COLO668 (cell line): ENCODE measurements at regions not wholly inside any gene's neighbourhood (a gene's known extent, or its start where the extent isn't known, plus 50 kb on each side); places are given as distances from the start of the nearest gene placed in this dataset.
"Not testable (repeated sequence)": the region's sequence is repeated elsewhere in the genome, so short reads cannot be mapped to it uniquely, and the experiment has no call there.

ENCODE experiments used
- DNase-seq: peaks from one replicate; lab custom pipeline; 2025; ENCODE audit not compliant: unreplicated experiment; lab: John Stamatoyannopoulos, UW

DNA sequence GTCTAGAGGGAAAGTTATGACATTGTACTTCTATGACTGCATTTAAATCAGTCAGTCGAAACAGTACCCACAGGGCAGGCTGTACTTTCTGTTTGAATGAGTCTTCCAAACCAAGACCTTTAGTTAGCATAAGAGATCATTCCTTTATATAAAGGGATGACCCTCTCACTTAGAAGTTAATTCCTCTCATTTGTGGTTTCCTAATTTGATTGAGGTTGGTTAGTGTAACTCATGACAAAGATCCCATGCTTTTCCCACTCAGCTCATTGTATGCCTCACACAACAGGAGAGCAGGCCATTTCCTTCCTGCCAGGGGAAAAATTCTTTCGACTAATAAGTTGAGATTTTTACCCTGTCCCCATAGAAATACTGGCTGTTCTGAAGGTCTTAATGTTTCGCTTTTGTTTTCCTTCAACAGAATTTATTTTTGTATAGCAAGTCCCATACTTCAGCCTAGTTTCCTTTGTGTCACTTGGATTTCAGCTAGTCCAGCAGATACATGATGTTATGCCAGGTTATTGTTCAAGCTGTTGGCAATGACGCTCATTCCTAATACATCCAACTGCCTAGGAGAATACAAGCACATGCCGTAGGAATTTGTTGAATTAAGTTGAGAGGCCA is 500.7 kb downstream of the SPATA31D1 start:
- no peak for DNase-seq

GRCh38 chr9:82490019-82490499 is 501.5 kb downstream of the SPATA31D1 start:
- DNase-seq, result no peak

GRCh38 chr9:82490821-82491220 is 502.2 kb downstream of the SPATA31D1 start:
- DNase-seq, result not testable (repeated sequence)

GRCh38 chr9:82491604-82492003 is 503.0 kb downstream of the SPATA31D1 start:
- no peak for DNase-seq

DNA sequence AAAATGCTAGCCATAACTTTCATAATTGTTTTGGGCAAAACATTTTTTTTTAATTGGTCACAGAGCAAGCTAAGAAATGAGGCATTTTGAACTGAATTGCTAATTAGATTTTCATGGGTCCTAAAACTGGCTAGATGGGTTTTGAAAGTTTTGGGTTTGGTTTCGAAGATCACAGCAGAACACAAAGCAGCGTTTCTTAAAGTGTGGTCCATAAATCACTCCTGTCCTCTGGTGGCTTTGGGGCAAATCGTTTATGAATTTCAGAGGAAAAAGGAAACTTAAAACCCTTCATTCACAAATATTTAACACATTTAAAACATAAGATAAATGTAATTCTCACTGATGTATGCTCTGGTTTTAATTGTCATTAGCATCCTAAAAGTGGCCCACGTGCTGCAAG is 503.7 kb downstream of the SPATA31D1 start:
- DNase-seq, result no peak

DNA sequence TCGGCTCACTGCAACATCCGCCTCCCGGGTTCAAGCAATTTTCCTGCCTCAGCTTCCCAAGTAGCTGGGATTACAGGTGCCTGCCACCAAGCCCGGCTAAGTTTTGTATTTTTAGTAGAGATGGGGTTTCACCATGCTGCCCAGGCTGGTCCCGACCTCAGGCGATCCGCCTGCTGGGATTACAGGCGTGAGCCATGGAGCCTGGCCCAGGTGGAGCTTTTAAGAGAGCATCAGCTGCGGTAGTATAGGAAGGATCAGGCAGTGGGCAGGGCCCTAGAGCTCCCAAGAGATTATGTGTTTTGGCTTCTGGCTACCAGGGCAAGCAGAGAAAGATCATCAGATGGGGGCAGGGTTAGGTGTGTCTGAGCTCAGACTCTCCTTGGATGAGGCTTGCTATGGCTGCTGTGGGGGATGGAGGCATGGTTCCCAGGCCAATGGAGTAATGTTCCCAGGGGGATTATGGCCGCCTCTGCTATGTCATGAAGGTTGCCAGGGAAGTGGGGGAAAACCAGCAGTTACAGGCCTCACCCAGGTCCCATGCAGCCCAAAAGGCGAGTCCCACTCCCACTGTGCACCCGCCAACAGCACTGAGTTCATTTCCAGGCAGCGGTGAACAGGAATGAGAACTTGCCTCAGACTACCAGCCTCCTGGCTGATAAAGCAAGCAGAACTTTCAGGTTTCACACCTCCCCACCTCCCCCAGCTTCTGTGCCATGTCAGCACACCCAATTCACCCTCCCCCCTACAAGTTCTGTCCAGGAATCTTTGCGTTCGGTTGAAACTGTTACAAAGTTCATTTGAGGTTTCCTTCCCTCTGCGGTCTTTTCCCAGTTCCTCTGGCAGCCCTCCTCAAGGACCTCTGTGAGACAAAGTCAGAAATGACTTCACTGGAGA is 507.6 kb downstream of the SPATA31D1 start:
- DNase-seq, result no peak

DNA sequence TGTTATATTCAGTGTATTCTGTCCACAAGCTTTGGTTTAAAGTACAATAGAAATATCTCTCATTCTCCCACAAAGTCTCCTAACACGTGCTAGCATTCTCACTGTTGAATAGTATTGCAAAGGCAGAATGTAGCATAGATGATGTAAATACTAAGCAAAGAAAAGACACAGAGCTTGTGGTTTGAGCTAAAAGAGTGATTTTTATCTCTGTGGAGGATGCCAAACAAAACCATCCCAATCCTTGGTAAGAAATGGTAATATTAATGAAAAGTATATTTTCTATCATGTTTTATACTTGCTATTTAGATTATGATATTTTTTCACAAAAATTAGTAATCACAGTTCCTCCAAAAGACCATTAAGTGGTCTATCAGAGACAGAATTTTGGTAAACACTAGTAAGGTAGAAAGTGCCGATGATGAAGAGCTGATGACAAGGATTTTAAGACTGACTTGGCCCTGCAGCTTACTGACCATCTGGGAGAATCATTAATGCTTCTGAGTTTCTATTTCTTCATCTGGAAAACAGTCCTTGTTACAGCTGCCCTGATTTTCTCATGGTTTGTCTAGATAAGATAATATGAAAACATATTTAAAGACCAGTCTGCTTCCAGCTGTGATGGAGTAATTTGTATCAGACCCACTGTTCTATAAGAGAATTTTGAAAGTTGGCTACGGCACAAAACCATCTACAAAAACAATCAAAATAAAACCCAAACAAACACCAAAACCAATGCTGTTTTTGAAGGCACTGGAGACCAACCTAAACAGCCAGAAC is 510.2 kb downstream of the SPATA31D1 start:
- DNase-seq, result no peak

GRCh38 chr9:82499337-82499736 is 510.8 kb downstream of the SPATA31D1 start:
- no peak for DNase-seq

DNA sequence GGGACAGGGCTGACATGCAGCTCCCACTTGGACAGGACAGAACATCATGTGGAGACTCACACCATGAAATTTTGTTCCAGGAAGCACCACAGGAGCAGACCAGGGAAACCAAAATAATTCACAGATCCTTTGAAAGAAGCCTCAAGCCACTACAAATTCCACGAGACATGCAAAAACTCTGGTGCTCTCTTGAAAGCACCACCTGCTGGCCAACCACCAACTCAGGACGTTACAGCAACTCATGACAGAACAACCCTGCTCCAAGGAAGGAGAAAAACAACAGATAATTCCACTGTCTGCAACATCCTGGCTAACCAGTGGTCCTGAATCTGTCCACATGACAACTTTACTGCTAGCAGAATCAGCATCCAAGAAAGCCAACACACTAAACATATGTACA is 516.0 kb downstream of the SPATA31D1 start:
- no peak for DNase-seq

GRCh38 chr9:82511626-82512025 is 523.1 kb downstream of the SPATA31D1 start:
- DNase-seq, result no peak

- no peak for DNase-seq
These were observed 524.2 kb downstream of the SPATA31D1 start for GRCh38 chr9:82512728-82513127.

DNA sequence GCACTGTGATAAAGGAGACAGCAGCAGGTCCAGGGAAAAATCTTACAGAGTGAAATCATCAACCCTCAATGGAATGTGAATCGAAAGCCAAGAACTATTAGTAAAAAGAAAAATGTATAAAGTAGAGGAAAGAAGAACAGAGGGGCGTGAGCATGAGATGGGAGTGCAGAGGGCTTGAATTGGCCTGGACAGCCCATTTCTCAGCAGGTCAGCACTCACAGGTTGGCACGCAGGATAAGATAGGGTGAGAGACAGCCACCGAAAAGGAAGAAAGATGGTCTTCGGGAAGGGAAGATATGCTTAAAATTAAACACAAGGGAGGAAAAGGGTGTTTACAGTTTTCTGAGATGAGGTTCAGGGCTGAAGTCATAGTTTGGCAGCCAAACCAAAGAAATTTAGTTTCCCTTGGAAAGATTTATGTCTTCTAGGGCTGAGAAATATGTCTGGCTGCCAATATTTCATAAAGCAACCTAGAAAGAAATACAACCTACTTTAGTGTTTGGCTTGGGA is 524.7 kb downstream of the SPATA31D1 start:
- DNase-seq, result no peak

DNA sequence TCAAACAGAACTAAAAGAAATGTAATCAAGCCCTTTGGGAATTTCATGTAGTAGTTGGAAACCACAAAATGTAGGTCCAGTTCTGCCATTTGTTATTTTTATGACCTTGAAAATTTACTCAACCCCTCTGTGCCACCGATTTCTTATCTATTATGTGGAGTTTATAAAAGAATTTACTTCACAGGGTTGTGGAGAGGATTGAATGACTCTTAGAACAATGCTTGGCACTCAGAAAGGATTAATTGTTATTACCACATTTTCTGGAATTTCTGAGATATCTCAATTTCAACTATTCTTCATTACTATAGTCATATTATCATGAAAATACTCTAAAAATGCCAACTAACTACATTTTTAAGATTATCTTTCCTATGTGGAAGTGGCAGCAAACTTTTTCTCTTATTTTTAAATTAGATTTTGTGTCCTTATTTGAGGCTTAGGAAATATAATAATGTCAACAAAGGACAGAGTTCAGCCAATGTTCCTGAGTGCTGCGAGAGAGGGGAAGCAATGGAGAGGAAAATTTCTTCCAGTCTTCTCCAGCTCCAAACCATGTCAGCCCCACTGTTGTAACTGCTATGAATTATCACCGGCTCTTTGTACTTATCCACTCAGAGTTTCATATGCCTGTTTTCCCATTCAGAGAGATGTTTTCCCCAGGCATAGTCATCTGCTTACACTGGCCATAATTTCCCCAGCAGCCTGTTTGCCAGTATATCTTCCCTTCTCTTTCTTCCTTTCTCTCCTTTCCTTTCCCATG is 525.6 kb downstream of the SPATA31D1 start:
- DNase-seq, result no peak

DNA sequence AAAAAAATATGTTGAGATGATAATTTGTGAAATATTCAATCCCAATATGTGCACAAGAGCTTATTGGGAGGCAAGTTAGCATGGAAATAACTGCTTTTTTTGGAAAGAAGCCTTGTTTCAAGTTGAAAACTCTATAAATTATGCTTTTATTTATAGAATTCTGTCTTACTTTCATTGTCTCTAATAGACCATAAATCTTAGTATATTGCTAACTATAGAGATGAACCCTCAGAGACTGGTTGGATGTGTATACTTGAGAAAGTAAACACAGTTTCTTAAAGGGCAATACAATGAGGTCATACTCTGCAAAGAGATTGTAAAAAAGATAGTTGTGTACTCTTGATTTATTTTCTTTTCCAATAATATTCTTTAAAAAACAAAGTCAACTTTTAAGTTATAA is 530.3 kb downstream of the SPATA31D1 start:
- DNase-seq, result no peak

- DNase-seq, result no peak
These were observed 530.8 kb downstream of the SPATA31D1 start for GRCh38 chr9:82519332-82519731.

- DNase-seq, result no peak
These were observed 535.8 kb downstream of the SPATA31D1 start for GRCh38 chr9:82524407-82524806.

GRCh38 chr9:82526577-82526976 is 536.4 kb downstream of the RASEF start:
- DNase-seq, result no peak

GRCh38 chr9:82531795-82532194 is 531.1 kb downstream of the RASEF start:
- no peak for DNase-seq

DNA sequence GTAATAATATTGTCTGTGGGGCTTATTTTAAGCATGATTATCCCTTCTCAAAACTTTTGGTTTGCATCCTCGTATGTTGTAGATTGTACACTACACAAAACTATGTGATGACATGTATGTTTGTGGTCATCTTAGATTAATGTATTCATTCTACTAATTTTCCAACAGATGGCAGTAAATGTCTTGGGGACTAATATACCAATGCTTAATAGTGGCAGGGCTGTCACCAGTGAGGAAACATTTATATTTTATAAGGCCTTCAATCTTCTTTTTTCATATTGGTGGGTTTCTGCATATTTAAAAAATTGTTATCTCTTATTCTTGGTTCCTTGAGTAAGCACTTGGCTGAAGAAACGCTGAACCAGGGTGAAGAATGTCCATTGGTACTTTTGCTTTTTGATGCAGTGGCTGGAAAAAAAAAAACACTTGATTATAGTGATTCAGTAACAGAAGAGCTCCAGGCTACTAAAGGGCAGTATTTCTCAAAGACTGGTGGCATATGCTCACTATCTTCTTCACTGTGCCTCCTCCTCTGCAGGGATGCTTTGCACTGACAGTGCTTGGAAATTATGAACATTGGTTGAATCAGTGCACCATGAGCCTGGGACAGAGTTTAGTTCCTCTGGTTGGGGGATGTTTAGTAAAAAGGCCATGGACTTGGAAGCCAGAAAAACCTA is 530.3 kb downstream of the RASEF start:
- DNase-seq, result no peak

DNA sequence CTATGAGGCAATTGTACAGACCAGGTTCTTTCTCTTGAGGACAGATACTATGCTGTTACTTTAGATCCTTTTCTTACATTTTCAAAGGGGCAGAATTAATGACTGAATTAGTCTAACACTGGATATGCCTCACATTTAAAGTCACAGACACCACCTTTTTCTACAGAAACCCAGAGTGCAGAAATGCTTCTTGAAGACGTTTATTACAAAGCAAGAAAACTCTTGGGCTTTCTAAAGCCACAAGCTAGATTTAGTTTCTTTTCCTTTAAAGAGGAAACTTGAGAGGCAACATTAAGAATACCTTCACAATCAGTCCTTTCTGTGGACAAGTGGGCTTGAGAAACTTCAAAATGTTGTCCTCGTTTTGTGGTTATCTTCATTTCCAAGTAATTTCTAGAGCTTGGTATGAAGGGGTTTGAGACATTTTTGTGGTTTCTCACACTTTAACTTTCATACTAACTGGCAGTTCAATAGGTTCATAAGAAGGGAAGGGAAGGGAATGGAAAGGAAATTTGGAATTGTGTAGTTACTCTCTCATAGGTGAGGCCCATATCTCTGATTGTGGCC is 527.4 kb downstream of the RASEF start:
- DNase-seq, result no peak
